Kidney (tissue), 13 donors: ENCODE measurements at regions not wholly inside any gene's neighbourhood (a gene's known extent, or its start where the extent isn't known, plus 50 kb on each side); places are given as distances from the start of the nearest gene placed in this dataset.
"Not testable (repeated sequence)": the region's sequence is repeated elsewhere in the genome, so short reads cannot be mapped to it uniquely, and the experiment has no call there.

ENCODE experiments used
- DNase-seq, 5 donors: peaks; one replicate each; pipeline ENCODE4 v3.0.0-alpha.2; 2013 to 2020
- FAIRE-seq: peaks from 2 replicates; lab custom pipeline; 2012; peaks lifted over from hg19 to GRCh38; lab: Jason Lieb, UNC
- H3K27ac ChIP-seq, 2 donors: one replicate each; pipeline ENCODE4 v1.7.0; 2013; ENCODE audit warnings: low read depth in 2 of 2, low read length in 2 of 2, inconsistent platforms in 1 of 2
- H3K27me3 ChIP-seq: one replicate; pipeline ENCODE4 v1.7.1; 2013; ENCODE audit warnings: low read length, inconsistent platforms; ENCODE audit not compliant: control insufficient read depth, insufficient read depth
- H3K36me3 ChIP-seq, 3 donors: one replicate each; pipeline versions ENCODE4 v1.7.0 to v1.7.1; 2013; ENCODE audit warnings: low read length in 3 of 3, control low read depth in 1 of 3, inconsistent platforms in 1 of 3; ENCODE audit not compliant: insufficient read depth in 3 of 3, control insufficient read depth in 2 of 3
- H3K4me1 ChIP-seq, 3 donors: one replicate each; pipeline versions ENCODE4 v1.7.0 to v1.7.1; 2013; ENCODE audit warnings: low read length in 3 of 3, inconsistent platforms in 1 of 3, low read depth in 1 of 3; ENCODE audit not compliant: control insufficient read depth in 2 of 3, insufficient read depth in 2 of 3
- H3K4me3 ChIP-seq, 3 donors: one replicate each; pipeline versions ENCODE4 v1.7.0 to v1.8.1; 2013; ENCODE audit warnings: low read length in 3 of 3, control low read depth in 1 of 3, inconsistent platforms in 1 of 3
- H3K9ac ChIP-seq, 3 donors: one replicate each; pipeline versions ENCODE4 v1.7.0 to v1.7.1; 2013; ENCODE audit warnings: low read length in 3 of 3, control low read depth in 1 of 3, inconsistent platforms in 1 of 3
- H3K9me3 ChIP-seq, 3 donors: one replicate each; pipeline versions ENCODE4 v1.7.0 to v1.7.1; 2013; ENCODE audit warnings: low read length in 3 of 3, control low read depth in 1 of 3, inconsistent platforms in 1 of 3; ENCODE audit not compliant: control insufficient read depth in 2 of 3, insufficient read depth in 1 of 3
- intact Hi-C: fragments of 100-400 bp; cut with DNase I; formaldehyde crosslinking; loops from one replicate; pipeline ENCODE4 v1.11.1; 2022
- TF ChIP-seq, protein P1 (sequence below): IDR thresholded peaks from 3 replicates; pipeline ENCODE4 v1.5.1; 2012; ENCODE audit warnings: mild to moderate bottlenecking, moderate library complexity, borderline replicate concordance; ENCODE audit not compliant: insufficient read depth; ENCODE audit errors: extremely low read depth
- donor health status: control.
- donor health status: control.
- donor health status: control.
- donor health status: control.
- donor health status: control.
- donor health status: DM: yes; HTN: yes; CAD: no.
- donor health status: Normal renal cell carcinoma (clear cell type).

DNA sequence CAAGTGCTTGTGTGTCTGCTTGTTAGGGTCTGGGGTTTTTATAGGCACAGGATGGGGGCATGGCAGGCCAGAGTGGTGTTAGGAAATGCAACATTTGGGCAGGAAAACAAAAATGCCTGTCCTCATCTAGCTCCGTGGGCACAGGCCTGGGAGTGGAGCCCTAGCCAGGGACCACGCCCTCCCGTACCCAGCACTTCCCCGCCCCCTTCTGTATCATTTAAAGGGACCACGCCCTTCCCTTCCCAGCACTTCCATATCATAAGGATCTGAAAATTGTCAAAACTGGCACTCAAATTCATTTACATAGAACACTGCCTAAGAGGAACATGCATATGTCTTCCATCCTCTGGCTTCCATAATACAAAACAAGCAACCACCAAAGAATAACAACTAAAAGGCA, 185.8 kb downstream of the B3GLCT start:
- Histone ChIP-seq H3K4me1 (no peaks in the 10 kb centered on the region), H3K9ac (no peak overlapping the region), H3K4me3 (no peak overlapping the region), H3K36me3 (no peaks in the 10 kb centered on the region), H3K27ac (no peak overlapping the region), H3K27me3 (no peaks in the 10 kb centered on the region), H3K9me3 (no peaks in the 10 kb centered on the region)
- FAIRE-seq, result no peak
- intact Hi-C loops, result no loop called here
- no peak for DNase-seq
- TF ChIP-seq, protein P1, sequence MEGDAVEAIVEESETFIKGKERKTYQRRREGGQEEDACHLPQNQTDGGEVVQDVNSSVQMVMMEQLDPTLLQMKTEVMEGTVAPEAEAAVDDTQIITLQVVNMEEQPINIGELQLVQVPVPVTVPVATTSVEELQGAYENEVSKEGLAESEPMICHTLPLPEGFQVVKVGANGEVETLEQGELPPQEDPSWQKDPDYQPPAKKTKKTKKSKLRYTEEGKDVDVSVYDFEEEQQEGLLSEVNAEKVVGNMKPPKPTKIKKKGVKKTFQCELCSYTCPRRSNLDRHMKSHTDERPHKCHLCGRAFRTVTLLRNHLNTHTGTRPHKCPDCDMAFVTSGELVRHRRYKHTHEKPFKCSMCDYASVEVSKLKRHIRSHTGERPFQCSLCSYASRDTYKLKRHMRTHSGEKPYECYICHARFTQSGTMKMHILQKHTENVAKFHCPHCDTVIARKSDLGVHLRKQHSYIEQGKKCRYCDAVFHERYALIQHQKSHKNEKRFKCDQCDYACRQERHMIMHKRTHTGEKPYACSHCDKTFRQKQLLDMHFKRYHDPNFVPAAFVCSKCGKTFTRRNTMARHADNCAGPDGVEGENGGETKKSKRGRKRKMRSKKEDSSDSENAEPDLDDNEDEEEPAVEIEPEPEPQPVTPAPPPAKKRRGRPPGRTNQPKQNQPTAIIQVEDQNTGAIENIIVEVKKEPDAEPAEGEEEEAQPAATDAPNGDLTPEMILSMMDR, result no peak

DNA sequence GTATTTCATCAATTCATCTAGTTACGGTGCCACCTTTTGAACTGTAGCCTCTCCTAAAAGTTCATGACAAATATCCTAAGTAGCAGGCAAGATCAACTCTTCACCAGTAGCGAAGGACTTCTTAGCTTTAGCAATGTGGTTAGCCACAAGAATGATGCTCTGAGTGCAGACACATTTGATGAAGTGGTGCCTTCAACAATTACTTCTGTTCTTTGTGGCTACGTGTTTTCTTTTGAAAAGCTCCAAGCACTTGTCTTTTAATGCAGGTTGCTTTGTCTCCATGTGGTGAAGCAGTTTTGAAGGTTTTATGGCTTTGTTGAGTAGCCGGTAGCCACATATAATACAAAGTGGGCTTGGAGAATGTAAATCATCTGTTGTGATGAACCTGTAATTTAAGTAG, 194.7 kb downstream of the B3GLCT start:
- TF ChIP-seq, protein P1, result no peak
- intact Hi-C loops, result no loop called here

DNA sequence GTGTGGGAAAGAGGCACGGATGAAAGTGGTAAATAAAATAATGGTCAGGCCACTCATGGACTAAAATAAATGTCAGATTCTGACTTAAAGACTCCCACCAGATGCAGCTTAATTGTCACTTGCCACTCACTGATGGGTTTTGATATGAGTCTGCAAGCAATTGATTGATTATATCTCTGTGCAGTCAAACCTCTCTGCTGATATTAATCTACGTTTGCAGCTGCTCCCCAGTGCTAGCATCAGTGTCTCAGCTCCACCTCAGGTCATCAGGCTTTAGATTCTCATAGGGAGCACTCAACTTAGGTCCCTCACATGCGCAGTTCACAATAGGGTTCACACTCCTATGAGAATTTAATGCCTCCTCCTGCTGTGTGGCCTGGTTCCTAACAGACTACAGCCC, 195.3 kb downstream of the B3GLCT start:
- no peak overlapping the region for H3K4me3 ChIP-seq
- FAIRE-seq (no peak), DNase-seq (no peak)
- no peak overlapping the region for H3K9ac ChIP-seq
- intact Hi-C loops, result no loop called here
- peaks cover 0 to 6% (median 0%) of the 10 kb centered on the region in 3 donors for H3K9me3 ChIP-seq
- no peaks in the 10 kb centered on the region for H3K36me3 ChIP-seq
- TF ChIP-seq, protein P1, result no peak
- H3K27ac ChIP-seq, result no peak overlapping the region
- no peaks in the 10 kb centered on the region for H3K27me3 ChIP-seq
- H3K4me1 ChIP-seq, result no peaks in the 10 kb centered on the region

More for the DNA sequence above, 194.7 kb downstream of the B3GLCT start:
- FAIRE-seq (no peak), DNase-seq (no peak)
- Histone ChIP-seq H3K4me1 (no peaks in the 10 kb centered on the region), H3K9ac (no peak overlapping the region), H3K9me3 (peaks cover 0 to 2% (median 0%) of the 10 kb centered on the region in 3 donors), H3K4me3 (no peak overlapping the region), H3K27me3 (no peaks in the 10 kb centered on the region), H3K27ac (no peak overlapping the region), H3K36me3 (no peaks in the 10 kb centered on the region)

DNA sequence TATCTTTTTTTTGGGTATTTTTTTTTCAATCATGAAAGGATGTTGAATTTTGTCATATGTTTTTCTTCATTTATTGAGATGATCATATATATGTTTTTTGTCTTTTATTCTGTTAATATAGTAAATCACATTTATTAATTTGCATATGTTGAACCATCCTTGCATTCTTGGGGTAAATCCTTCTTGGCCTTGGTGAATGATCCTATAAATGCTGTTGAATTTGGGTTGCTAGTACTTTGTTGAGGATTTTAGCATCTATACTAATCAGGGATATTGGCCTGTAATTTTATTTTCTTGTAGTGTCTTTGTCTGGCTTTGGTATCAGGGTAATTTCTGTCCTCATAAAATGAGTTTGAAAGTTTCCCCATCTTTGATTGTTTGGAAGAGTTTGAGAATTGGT, 199.9 kb downstream of the B3GLCT start:
- DNase-seq (no peak), FAIRE-seq (no peak)
- intact Hi-C loops, result no loop called here
- H3K4me3 ChIP-seq, result no peak overlapping the region
- no peaks in the 10 kb centered on the region for H3K4me1 ChIP-seq
- no peak overlapping the region for H3K9ac ChIP-seq
- peaks cover 0 to 6% (median 0%) of the 10 kb centered on the region in 3 donors for H3K9me3 ChIP-seq
- H3K36me3 ChIP-seq, result no peaks in the 10 kb centered on the region
- H3K27ac ChIP-seq, result no peak overlapping the region
- no peaks in the 10 kb centered on the region for H3K27me3 ChIP-seq
- TF ChIP-seq, protein P1, result no peak

DNA sequence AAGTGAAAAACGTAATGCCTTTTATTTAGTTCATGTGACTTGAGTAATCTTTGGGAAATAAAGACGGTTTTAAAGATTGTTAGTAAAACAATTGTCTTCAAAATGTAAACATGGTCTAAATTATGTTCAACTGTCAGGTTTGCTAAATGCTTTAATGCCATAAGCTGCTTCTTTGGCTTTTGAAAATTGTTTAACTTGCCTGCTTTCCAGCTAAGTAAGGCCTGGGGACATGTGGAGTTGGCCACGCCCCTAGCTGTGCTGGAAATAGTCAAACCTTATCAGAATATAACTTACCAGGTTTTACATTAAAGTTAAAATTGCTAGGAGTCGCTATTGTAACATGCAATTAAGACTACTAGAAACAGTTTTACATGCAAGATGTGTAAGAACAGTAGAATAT, 203.9 kb downstream of the B3GLCT start:
- H3K9ac ChIP-seq, H3K9me3 ChIP-seq, DNase-seq, intact Hi-C loops, H3K4me1 ChIP-seq, H3K4me3 ChIP-seq, H3K27ac ChIP-seq, H3K27me3 ChIP-seq, H3K36me3 ChIP-seq, FAIRE-seq: not testable (repeated sequence)
